T-helper 2 cell (primary cell): ENCODE measurements at regions not wholly inside any gene's neighbourhood (a gene's known extent, or its start where the extent isn't known, plus 50 kb on each side); places are given as distances from the start of the nearest gene placed in this dataset.

Experiments used
- DNase-seq, 5 experiments: peaks; one replicate each; pipeline versions ENCODE4 v3.0.0 to v3.0.0-alpha.2; 2012 to 2022

DNA sequence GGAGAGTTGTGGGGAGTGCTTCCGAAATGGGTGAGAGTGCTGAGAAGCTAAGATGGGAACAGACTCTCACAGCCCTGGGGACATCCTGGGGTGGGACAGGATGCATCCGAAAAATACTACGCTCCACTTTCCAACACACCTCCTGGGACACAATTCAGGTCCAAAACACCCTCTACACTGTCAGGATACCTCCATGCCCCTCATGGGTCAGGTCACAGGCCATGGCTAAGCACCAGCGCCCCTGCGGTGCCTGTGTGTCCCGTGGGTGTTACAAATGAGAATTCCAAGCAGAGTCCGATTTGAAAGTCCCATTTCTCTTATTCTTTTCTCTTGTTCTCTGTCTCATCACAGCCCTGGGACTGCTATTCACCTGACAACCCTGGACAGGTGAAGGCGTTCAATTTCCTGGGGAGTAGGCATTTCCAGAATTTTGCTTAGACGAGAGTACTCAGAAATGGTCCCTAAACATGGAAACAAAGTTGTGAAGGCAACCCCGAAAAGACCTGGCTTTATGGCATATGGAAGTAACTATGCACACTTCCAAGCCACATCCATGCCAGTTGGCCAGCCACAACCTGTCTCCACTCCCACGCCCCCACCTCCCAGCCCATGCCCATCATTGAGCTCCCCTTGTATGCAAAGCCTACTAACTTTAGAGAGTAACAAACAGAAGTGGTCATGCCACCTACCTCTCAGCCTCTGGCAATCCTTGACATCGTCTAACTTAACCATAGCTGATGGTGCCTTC is 87.9 kb upstream of the ZNF507 start:
- DNase-seq = no peak

DNA sequence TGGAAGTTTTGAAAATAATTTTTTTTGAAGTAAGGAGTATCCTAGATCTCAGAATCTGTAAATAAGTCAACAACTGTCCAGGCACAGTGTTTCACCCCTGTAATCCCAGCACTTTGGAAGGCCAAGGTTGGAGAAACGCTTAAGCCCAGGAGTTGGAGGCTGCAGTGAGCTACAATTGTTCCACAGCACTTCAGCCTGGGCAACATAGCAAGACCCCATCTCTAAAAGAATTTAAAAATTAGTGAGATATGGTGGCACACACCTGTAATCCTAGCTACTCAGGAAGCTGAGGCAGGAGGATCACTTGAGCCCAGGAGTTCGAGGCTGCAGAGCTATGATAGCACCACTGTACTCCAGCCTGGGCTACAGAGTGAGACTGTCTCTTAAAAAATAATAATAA is 87.2 kb upstream of the ZNF507 start:
- no peak for DNase-seq

DNA sequence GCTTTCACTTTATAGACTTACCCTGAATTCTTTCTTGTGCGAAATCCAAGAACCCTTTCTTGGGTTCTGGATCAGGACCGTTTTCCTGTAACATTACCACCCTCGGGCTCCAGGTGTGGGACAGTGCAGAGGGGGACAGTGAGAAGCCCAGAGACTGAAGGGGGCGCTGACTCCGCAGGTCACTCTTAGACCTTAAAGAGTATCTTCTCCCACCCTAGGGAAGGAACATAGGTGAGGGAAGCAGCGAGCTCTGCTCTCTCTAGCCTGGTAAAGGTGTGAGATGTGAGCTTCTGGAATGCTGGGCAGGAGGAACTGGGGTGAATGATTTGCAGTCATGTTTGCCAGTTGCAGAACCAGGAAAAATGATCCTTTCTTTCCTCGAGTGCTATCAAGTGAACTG is 80.8 kb upstream of the ZNF507 start:
- DNase-seq = no peak

DNA sequence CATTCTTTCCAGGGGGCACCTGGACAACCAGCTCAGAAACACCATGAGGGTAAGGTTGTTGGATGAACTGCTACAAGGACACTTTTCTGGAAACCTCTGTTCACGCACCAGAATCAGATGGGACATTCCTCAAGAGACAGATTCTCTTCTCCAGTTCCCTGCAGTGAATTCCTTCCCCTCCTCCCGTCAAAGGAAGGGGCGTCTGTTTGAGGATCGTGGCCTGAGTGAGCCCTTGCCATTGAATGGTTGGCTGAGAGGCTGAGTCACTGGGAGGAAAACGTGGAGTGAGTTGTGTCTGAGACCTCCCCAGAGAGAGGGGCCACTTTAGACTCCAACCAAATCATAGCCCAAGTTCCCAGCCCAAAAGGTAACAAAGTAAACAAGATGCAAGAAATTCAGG is 79.4 kb upstream of the ZNF507 start:
- no peak for DNase-seq

DNA sequence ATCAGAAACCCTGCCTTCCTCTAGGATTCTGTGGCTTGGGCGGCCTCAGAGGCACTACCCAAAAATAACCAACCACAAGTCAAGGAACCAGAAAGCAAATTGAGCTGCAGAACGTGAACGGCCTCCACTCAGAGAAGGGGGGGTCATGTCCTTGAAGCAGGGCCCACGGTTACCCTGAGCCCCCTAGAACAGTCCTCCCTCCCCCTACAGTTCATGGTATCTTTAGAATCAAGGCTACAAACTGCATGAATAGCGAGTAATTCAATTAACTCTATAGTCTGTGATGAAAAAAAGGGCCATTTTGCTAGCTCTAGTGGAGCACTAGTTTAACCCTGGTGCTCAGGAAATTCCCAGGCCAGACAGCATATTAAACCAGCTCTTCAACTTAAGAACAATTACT is 79.0 kb upstream of the ZNF507 start:
- no peak for DNase-seq

DNA sequence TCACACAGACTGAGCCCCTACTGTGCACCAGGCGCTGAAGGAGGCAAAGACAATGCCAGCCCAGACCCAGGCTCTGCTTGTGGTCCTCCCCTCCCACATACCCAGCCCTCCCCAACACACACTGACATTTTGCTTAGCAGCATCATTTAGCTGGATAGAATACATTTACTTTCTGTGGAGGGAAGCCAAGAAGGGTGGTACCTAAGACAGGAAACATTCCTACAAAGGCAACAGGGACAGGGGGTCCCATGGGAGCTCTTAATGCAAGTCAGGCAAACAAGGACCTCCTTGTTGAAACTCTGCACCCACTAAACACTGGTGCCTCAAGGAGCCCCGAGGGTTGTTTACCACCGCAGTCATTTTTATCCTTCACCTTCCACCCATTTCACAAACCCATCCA is 77.0 kb upstream of the ZNF507 start:
- no peak for DNase-seq

DNA sequence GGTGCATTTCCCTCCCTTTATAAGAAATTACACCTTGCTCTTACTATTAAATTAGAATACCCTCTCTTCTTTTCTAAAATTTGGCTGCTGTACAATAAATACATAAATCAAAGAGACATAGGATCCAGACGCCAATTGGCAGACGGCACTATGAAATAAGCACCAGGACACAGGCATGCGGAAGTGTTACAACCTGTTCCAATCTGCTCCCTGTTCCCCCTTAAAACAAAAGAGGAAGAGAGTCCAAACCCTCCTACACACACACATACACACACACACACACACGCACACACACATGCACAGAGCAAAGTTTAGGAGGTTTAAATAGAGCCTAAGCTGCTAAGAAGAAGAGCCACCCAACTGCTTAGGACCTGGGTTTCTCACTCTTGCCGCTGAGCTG is 75.6 kb upstream of the ZNF507 start:
- DNase-seq = no peak

DNA sequence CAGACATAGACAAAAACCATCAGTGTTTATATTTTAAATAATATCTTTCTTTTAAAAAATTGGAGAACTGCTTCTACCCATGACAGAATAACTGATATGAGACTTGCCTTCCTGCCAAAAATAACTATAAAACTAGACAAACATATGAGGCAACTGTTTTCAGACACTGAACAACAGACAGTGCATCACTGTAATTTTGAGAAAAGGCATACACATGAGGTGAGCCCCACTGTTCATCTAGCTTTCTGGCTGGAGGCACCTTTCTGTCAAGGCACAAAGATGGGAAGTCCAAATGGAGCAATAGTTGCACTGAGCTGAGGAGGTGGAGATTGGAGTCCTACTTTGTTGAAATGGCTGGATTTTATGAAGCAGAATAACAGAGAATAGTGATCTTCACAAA is 71.9 kb upstream of the ZNF507 start:
- no peak for DNase-seq

DNA sequence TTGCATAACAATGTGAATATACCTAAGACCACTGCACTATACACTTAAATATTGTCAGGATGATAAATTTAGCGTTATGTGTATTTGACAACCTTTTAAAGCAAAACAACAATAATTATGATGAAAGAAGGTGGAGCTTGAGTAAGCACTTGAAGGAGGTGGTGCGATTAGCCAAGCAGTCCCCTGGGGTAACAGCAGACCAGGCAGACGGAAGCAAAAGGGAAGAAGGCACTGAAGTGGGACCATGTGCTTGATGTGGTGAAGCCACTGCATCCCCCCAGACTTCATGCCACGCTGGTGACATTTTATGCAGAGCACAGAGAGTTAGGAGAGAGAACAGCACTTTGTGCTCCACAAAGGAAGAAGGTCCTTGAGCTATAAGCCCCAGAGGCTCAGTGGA is 58.3 kb upstream of the ZNF507 start:
- no peak for DNase-seq

DNA sequence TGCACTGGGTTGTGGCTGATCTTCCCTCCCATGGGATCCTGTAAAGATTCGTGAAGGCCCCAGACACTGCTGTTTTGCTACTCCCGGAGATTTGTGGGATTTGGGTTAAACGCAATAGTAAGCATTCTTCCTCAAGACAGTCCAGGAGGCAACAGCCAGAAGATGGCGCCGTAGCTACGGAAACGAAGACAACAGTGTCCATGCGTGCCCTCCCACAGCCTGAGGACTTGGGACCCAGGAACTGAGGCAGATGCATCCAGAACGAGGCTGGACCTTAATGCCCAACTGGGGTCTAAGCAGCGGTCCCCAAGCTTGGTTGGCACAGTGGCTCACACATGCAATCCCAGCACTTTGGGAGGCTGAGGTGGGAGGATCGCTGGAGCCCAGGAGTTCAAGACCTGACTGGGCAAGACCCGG is 57.6 kb upstream of the ZNF507 start:
- DNase-seq = peak in 1 of 5 experiments; percentile 35

DNA sequence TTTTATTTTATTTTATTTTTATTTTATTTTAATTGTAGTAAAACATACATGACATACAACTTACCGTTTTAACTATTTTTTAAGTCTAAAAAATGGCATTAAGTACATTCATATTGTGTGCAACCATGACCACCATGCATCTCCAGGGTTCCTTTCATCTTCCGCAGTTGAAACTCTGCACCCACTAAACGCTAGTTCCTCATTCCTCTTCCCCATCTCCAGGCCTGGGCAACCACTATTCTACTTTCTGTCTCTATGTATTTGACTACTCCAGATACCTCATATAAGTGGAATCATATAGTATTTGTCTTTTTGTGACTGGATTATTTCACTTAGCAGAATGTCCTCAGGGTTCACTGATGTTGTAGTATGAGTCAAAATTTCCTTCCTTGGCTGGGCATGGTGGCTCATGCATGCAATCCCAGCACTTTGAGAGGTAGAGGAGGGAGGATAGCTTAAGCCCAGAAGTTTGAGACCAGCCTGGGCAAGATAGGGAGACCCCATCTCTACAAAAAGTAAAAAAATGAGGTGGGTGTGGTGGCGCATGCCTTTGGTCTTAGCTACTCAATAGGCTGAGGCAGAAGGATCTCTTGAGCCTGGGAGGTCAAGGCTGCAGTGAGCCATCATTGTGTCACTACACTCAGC is 55.7 kb upstream of the ZNF507 start:
- no peak for DNase-seq

DNA sequence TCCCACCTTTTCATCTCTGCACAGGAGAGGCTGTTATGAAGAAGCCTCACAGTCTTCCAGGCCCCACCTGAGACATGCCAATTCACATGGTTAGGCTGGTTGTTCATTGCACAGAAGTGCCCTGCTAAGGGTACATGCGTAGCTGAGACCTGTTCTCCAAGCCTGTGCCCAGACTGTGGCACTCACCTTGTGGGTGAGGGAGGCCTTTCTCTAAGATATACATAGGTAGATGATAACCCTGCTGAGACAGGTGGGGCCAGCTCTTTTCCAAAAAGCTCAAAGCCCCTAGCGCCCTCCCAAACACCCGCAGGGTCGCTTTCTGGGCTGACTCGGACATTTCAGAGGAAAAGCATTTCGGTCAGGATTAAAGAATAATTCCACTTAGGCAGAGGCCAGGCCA is 53.5 kb upstream of the ZNF507 start:
- DNase-seq = no peak

DNA sequence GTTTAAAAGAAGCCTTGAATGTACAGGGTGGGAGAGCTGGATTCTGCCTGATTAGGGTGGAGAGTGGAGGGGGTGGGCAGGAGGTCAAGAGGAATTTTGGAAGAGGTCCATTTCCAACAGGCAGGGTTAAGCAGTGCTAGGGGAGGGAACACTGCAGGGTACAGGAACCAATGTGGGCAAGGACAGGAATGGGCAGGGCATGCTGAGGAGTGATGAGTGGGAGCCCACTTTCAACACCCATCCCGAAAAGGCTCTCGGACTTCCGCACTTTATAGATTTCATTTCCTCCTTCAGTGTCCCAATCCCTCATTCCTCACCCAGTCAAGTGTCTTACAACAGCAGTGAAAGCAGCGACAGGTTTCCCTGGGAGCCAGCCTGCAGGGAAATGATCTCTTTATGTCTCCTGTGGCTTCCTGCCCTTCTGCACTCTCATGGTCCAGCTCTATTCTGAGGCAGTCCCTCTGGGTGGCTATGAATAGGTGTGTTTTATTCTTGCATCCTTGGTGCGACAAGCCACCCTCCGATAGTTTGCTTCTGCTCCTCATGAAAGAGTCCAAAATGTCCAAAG is 50.5 kb upstream of the ZNF507 start:
- DNase-seq = no peak
